Left renal cortex interstitium (tissue), 4 donors: ENCODE measurements at regions not wholly inside any gene's neighbourhood (a gene's known extent, or its start where the extent isn't known, plus 50 kb on each side); places are given as distances from the start of the nearest gene placed in this dataset.
"Not testable (repeated sequence)": the region's sequence is repeated elsewhere in the genome, so short reads cannot be mapped to it uniquely, and the experiment has no call there.

Experiments
- DNase-seq, 4 donors: peaks; one replicate each; pipeline ENCODE4 v3.0.0-alpha.2; 2013; ENCODE audit warnings: low read depth in 4 of 4, low spot score in 2 of 4, missing footprints in 1 of 4

DNA sequence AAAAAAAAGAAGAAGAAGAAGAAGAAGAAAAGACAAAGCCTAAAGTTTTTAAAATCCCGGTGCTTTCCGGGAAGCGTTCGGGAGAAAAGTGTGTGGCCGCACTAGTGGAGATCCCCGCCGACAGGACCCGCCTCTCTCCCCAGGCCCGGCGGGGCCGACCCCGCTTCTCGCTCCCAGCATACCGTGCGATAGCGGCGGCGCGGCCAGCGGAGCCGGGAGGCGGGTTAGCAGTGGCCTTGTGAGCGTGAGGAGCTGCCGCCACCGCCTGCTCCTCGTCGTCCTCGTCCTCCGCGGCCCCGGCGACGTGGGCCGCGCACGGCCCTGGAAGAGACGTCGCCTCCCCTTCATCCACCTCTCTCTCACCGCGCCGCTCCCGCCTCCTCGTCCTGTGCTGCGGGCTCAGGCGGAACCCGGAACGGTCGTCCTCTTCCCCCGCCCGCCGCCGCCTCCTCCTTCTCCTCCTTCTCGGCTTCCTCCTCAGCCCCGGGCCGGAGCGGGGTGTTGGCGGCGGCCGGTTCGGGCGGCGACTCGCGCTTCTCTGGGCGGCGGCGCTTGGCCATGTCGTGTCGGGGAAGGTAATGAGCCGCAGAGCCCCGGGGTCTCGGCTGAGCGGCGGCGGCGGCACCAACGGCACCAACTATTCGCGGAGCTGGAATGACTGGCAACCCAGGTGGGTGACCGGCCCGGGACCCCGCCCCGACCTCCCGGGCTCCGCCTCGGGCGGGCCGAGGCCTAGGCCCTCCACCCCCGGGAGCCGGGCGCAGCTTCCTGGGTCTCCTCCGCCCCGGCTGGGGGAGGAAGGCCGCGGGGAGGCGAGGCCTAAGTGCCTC is 62.6 kb upstream of the CDR2 start:
- DNase-seq: peak; percentile 48 to 63 (median 58)

GRCh38 chr16:22436326-22436822 is 62.0 kb upstream of the CDR2 start:
- DNase-seq: not testable (repeated sequence)

DNA sequence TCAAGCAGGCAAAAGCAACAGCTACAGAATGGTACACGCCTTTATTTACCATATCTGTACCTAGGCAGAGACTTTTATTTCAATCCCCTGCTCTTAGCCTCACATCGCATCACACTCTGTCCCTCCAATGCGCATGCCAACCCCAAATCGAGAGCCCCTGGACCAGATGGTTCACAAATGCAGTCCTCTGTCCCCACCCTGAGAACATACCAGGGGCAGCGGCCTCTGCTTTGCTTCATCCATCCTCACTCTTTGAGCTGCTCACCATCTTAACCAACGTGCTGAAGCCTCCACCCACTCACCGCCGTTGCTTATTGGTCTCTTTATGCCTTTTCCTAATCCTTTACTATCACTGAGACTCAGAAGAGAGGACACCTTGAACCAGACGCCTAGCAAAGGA is 56.9 kb upstream of the CDR2 start:
- DNase-seq: not testable (repeated sequence)

- DNase-seq: no peak
Measured at GRCh38 chr16:22428654-22429053, 54.2 kb upstream of the CDR2 start.

DNA sequence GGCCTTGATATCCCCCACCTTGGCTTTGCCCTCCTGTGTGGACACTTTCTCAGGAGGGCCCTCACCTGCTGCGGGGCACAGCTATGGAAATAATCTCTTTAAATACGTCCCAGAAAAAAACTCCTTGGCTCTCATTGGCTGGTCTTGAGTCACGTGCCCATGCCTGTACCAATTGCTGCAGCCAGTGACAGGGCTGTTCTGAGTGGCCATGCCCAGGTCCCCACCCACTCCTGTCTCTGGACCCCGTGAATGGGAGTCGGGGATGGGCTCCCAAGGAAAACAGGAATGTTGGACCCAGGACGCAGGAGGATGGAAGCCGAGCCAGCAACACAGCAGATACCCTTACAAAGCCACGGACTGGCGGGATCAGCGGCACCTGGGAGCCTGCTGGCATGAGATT is 53.1 kb upstream of the CDR2 start:
- DNase-seq: no peak

DNA sequence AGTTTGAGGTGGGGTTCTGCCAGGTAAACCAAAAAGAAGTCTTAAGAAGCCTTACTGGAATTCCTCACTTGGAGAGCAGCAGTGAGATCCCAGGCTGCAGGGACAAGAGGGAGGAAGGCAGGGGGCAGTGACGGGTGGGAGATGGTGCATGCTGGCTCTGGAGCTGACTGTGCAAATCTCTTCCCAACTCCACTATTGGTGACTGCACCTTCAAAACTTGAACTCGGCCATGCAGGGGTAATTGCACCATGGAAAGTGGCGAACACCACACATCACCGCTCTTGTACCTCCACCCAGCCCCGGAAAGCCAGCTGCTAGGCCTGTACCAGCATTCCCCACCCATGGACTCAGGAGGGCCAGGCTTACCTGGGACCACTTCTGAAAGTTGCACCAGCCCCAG is 51.4 kb upstream of the CDR2 start:
- no peak for DNase-seq

GRCh38 chr16:22425036-22425801 is 50.8 kb upstream of the CDR2 start:
- no peak for DNase-seq

DNA sequence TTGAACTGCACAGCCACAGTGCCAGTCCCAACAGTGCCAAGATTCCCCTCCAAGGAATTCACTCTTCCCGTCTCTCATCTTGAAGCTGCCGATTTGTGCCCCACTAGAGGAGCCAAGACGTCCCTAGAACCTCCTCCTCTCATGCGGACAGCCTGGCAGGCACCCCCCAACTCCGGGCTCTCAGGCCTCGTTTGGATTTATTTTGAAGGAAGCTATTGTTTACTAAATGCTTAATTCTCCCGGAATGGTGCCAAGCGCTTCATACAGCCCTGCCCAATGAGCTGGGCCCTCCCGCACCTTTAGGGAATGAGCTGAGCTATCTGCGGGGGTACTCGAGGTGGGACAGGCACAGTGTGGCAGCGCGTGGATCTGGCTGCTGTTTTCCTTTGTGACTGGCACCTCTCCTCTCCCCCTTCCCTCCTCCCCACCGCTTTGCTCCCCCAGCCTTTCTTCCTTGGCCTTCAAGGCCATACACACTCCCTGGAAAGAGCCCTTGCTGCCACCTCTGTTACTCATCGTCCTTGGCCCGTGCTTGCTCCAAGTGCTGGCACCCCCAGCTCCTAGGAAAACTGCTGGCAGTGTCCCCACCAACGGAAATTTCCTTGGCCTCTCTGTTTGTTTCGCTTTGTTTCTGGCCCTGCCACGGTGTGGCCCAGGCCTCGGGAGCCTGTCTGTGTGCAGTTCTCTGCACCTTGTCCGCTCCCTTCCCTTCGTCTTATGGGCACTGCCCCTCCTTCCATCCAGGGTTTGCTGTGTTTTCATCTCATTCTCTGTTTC is 49.9 kb upstream of the CDR2 start:
- DNase-seq: no peak
